GM12891 (cell line): ENCODE measurements at regions not wholly inside any gene's neighbourhood (a gene's known extent, or its start where the extent isn't known, plus 50 kb on each side); places are given as distances from the start of the nearest gene placed in this dataset.

Experiments
- PAX5 ChIP-seq: IDR thresholded peaks from 2 replicates; pipeline ENCODE4 v1.6.1; 2011; ENCODE audit warnings: low read length, moderate library complexity, mild to moderate bottlenecking; ENCODE audit not compliant: insufficient read depth, severe bottlenecking
- POLR2A ChIP-seq: IDR thresholded peaks from 2 replicates; pipeline ENCODE4 v1.6.1; 2011; ENCODE audit warnings: low read depth, low read length, control low read depth
- POLR2AphosphoS5 ChIP-seq: IDR thresholded peaks from 2 replicates; pipeline ENCODE4 v1.6.1; 2011; ENCODE audit warnings: low read depth, low read length, control low read depth
- SPI1 ChIP-seq: IDR thresholded peaks from 2 replicates; pipeline ENCODE4 v1.6.1; 2011; ENCODE audit warnings: low read depth, low read length, control low read depth
- TAF1 ChIP-seq: IDR thresholded peaks from 2 replicates; pipeline ENCODE4 v1.6.1; 2011; ENCODE audit warnings: low read depth, low read length, control low read depth

- no peak for TF ChIP-seq POLR2A
- no peak for TF ChIP-seq POLR2AphosphoS5
- no peak for TF ChIP-seq PAX5
- TF ChIP-seq TAF1 = no peak
- TF ChIP-seq SPI1 = no peak
Measured at GRCh38 chr5:125668884-125669283, 754.3 kb upstream of the GRAMD2B start.
